Ascending aorta (tissue), 2 donors: ENCODE measurements at regions not wholly inside any gene's neighbourhood (a gene's known extent, or its start where the extent isn't known, plus 50 kb on each side); places are given as distances from the start of the nearest gene placed in this dataset.
"Not testable (repeated sequence)": the region's sequence is repeated elsewhere in the genome, so short reads cannot be mapped to it uniquely, and the experiment has no call there.

ENCODE experiments used
- DNase-seq, 2 donors: peaks; one replicate each; pipeline ENCODE4 v3.0.0-alpha.2; 2019; ENCODE audit warnings: low spot score in 2 of 2
- H3K27ac ChIP-seq, 2 donors: fragments of 200-600 bp; sonication (generic); one replicate each; pipeline ENCODE4 v1.5.1; 2016 to 2017; ENCODE audit warnings: mild to moderate bottlenecking in 1 of 2
- H3K27me3 ChIP-seq: fragments of 200-600 bp; sonication (generic); one replicate; pipeline ENCODE4 v1.5.1; 2017
- H3K36me3 ChIP-seq, 2 donors: fragments of 200-600 bp; sonication (generic); one replicate each; pipeline ENCODE4 v1.5.1; 2016
- H3K4me1 ChIP-seq, 2 donors: fragments of 200-600 bp; sonication (generic); one replicate each; pipeline ENCODE4 v1.5.1; 2016 to 2017; ENCODE audit warnings: mild to moderate bottlenecking in 1 of 2
- H3K4me3 ChIP-seq, 2 donors: fragments of 200-600 bp; sonication (generic); one replicate each; pipeline ENCODE4 v1.5.1; 2016 to 2017; ENCODE audit warnings: mild to moderate bottlenecking in 1 of 2
- H3K9me3 ChIP-seq, 2 donors: fragments of 200-600 bp; sonication (generic); one replicate each; pipeline ENCODE4 v1.5.1; 2016
- intact Hi-C: fragments of 100-400 bp; cut with DNase I; formaldehyde crosslinking; loops from one replicate; pipeline ENCODE4 v1.15.1; 2023
- TF ChIP-seq, protein P1 (sequence below), 3 experiments: fragments of 200-600 bp in 2 of 3; fragments of 450-650 bp in 1 of 3; sonication (generic) in 2 of 3; IDR thresholded peaks; one replicate each; pipeline ENCODE4 v1.5.1; 2016 to 2019; ENCODE audit warnings: antibody characterized with exemption in 3 of 3, mild to moderate bottlenecking in 1 of 3, moderate library complexity in 1 of 3

GRCh38 chr1:78267513-78268218, 221.9 kb downstream of the GIPC2 start:
- no peak overlapping the region for H3K4me3 ChIP-seq
- H3K27me3 ChIP-seq, result no peaks in the 10 kb centered on the region
- TF ChIP-seq, protein P1, sequence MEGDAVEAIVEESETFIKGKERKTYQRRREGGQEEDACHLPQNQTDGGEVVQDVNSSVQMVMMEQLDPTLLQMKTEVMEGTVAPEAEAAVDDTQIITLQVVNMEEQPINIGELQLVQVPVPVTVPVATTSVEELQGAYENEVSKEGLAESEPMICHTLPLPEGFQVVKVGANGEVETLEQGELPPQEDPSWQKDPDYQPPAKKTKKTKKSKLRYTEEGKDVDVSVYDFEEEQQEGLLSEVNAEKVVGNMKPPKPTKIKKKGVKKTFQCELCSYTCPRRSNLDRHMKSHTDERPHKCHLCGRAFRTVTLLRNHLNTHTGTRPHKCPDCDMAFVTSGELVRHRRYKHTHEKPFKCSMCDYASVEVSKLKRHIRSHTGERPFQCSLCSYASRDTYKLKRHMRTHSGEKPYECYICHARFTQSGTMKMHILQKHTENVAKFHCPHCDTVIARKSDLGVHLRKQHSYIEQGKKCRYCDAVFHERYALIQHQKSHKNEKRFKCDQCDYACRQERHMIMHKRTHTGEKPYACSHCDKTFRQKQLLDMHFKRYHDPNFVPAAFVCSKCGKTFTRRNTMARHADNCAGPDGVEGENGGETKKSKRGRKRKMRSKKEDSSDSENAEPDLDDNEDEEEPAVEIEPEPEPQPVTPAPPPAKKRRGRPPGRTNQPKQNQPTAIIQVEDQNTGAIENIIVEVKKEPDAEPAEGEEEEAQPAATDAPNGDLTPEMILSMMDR (IDR thresholded peaks at IDR 0.05), result no peak
- no peak for DNase-seq
- no peaks in the 10 kb centered on the region for H3K36me3 ChIP-seq
- H3K4me1 ChIP-seq, result no peaks in the 10 kb centered on the region
- no peak overlapping the region for H3K27ac ChIP-seq
- intact Hi-C loops, result no loop called here
- no peaks in the 10 kb centered on the region for H3K9me3 ChIP-seq

GRCh38 chr1:78269591-78269990, 221.2 kb upstream of the PTGFR start:
- no peak overlapping the region for H3K4me3 ChIP-seq
- TF ChIP-seq, protein P1 (IDR thresholded peaks at IDR 0.05), result no peak
- no peaks in the 10 kb centered on the region for H3K4me1 ChIP-seq
- no peak overlapping the region for H3K27ac ChIP-seq
- intact Hi-C loops, result no loop called here
- H3K27me3 ChIP-seq, result no peaks in the 10 kb centered on the region
- no peaks in the 10 kb centered on the region for H3K36me3 ChIP-seq
- DNase-seq, result no peak
- H3K9me3 ChIP-seq, result no peaks in the 10 kb centered on the region

DNA sequence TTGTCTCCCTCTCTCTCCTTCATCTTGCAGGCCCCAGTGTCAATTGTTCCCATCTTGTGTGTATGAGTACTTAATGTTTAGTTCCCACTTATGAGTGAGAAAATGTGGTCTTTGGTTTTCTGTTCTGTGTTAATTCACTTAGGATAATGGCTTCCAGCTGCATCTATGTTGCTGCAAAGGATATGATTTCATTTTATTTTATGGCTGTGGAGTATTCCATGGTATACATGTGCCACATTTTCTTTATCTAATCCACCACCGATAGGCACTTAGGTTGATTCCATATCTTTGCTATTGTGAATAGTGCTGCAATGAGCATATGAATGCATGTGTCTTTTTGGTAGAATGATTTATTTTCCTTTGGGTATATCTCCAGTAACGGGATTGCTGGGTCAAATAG, 219.4 kb upstream of the PTGFR start:
- H3K4me3 ChIP-seq, DNase-seq, H3K9me3 ChIP-seq, H3K27ac ChIP-seq, H3K4me1 ChIP-seq, intact Hi-C loops, H3K36me3 ChIP-seq, H3K27me3 ChIP-seq: not testable (repeated sequence)

GRCh38 chr1:78274814-78275213, 216.0 kb upstream of the PTGFR start:
- Histone ChIP-seq H3K4me3 (no peak overlapping the region), H3K27ac (no peak overlapping the region), H3K4me1 (no peaks in the 10 kb centered on the region), H3K27me3 (no peaks in the 10 kb centered on the region), H3K9me3 (no peaks in the 10 kb centered on the region), H3K36me3 (no peaks in the 10 kb centered on the region)
- intact Hi-C loops, result no loop called here
- TF ChIP-seq, protein P1 (IDR thresholded peaks at IDR 0.05), result no peak
- no peak for DNase-seq

- no peaks in the 10 kb centered on the region for H3K27me3 ChIP-seq
- intact Hi-C loops, result no loop called here
- DNase-seq, result no peak
- H3K27ac ChIP-seq, result no peak overlapping the region
- TF ChIP-seq, protein P1 (IDR thresholded peaks at IDR 0.05), result no peak
- H3K36me3 ChIP-seq, result no peaks in the 10 kb centered on the region
- H3K4me1 ChIP-seq, result no peaks in the 10 kb centered on the region
- H3K4me3 ChIP-seq, result no peak overlapping the region
- H3K9me3 ChIP-seq, result no peaks in the 10 kb centered on the region
Measured at GRCh38 chr1:78275456-78275855, 215.3 kb upstream of the PTGFR start.

- intact Hi-C loops, result no loop called here
- TF ChIP-seq, protein P1 (IDR thresholded peaks at IDR 0.05), result no peak
- Histone ChIP-seq H3K36me3 (no peaks in the 10 kb centered on the region), H3K27me3 (no peaks in the 10 kb centered on the region), H3K27ac (no peak overlapping the region), H3K9me3 (no peaks in the 10 kb centered on the region), H3K4me1 (no peaks in the 10 kb centered on the region), H3K4me3 (no peak overlapping the region)
- no peak for DNase-seq
Measured at GRCh38 chr1:78275906-78276685, 214.7 kb upstream of the PTGFR start.
